ENCODE measurements at regions not wholly inside any gene's neighbourhood (a gene's known extent, or its start where the extent isn't known, plus 50 kb on each side); places are given as distances from the start of the nearest gene placed in this dataset.

GRCh38 chr1:55786396-55786795 is 571.2 kb upstream of the USP24 start:
- no peak for FAIRE-seq
- ChIA-PET CTCF (ENCODE audit: partially characterized antibody) (no interaction called here), POLR2A (ENCODE audit: partially characterized antibody) (no interaction called here)
- no peaks in the 10 kb centered on the region for H3K79me1 ChIP-seq (ENCODE audit: low read depth, low read length)
- no peak overlapping the region for H4K91ac ChIP-seq (replicated peaks; ENCODE audit: insufficient read length, low read length)
- no peak overlapping the region for H3K56ac ChIP-seq (replicated peaks; ENCODE audit: insufficient read length, low read depth, low read length)
- no peak overlapping the region for H2AFZ ChIP-seq (ENCODE audit: low read length)
- H3K9me3 ChIP-seq (ENCODE audit: insufficient read depth in 2 of 2, low read depth in 1 of 2, low read length in 1 of 2), result no peaks in the 10 kb centered on the region; a peak in 1 of 4 replicates
- H3K9ac ChIP-seq (replicated peaks in 1 of 4; ENCODE audit: extremely low read depth in 1 of 4, low read depth in 3 of 4, low read length in 3 of 4), result no peak overlapping the region
- no peak overlapping the region for H3K4me3 ChIP-seq (ENCODE audit: extremely low read depth in 1 of 4, insufficient read depth in 2 of 4, low read depth in 3 of 4, low read length in 4 of 4)
- H2AK5ac ChIP-seq (ENCODE audit: low read depth, low read length), result no peak overlapping the region
- no peak overlapping the region for H2BK5ac ChIP-seq (ENCODE audit: low read depth, low read length)
- no peaks in the 10 kb centered on the region for H3K4me1 ChIP-seq (replicated peaks in 1 of 4; ENCODE audit: control insufficient read depth in 3 of 4, insufficient read depth in 4 of 4, low read length in 3 of 4)
- 76% methylated on average over 4 of the region's 4 CpGs; no CpG with 5 or more reads in 1 of the 2 experiments for WGBS, 2 experiments (ENCODE audit: extremely low coverage in 1 of 2, insufficient coverage in 1 of 2, insufficient read length in 1 of 2, insufficient replicate concordance in 2 of 2, low coverage in 1 of 2, low lambda C conversion rate in 2 of 2, missing lambda C conversion rate in 1 of 2)
- no peaks in the 10 kb centered on the region for H3K36me3 ChIP-seq (ENCODE audit: control insufficient read depth in 2 of 4, insufficient read depth in 4 of 4, low read length in 3 of 4)
- no peak overlapping the region for H2BK20ac ChIP-seq (ENCODE audit: low read length)
- H3K23me2 ChIP-seq (ENCODE audit: low read depth, low read length), result no peaks in the 10 kb centered on the region
- no peak overlapping the region for H4K8ac ChIP-seq (ENCODE audit: extremely low read depth, insufficient read depth, low read length)
- no peaks in the 10 kb centered on the region for H3K79me2 ChIP-seq (ENCODE audit: control insufficient read depth in 1 of 2, insufficient read depth in 2 of 2, low read length in 2 of 2)
- no peak overlapping the region for H4K5ac ChIP-seq (ENCODE audit: insufficient read length, low read depth, low read length)
- no peak overlapping the region for H3K14ac ChIP-seq (ENCODE audit: insufficient read length)
- H2BK12ac ChIP-seq (ENCODE audit: low read depth, low read length), result no peak overlapping the region
- H3K27me3 ChIP-seq (replicated peaks in 1 of 4; ENCODE audit: control insufficient read depth in 3 of 4, extremely low read depth in 1 of 4, insufficient read depth in 3 of 4, low read length in 3 of 4), result no peaks in the 10 kb centered on the region
- no peak overlapping the region for H3K27ac ChIP-seq (ENCODE audit: low read depth, low read length)
- H2BK120ac ChIP-seq (replicated peaks; ENCODE audit: low read depth, low read length), result no peak overlapping the region
- H3K18ac ChIP-seq (ENCODE audit: extremely low read depth, low read length), result no peak overlapping the region
- H3K23ac ChIP-seq (ENCODE audit: insufficient read length), result no peak overlapping the region
- H4K20me1 ChIP-seq (replicated peaks in 1 of 2; ENCODE audit: control insufficient read depth in 1 of 2, insufficient read depth in 2 of 2, low read length in 2 of 2), result no peaks in the 10 kb centered on the region
- no peak for DNase-seq (ENCODE audit: low read depth in 1 of 2, low spot score in 2 of 2)
- TF ChIP-seq, protein P1, sequence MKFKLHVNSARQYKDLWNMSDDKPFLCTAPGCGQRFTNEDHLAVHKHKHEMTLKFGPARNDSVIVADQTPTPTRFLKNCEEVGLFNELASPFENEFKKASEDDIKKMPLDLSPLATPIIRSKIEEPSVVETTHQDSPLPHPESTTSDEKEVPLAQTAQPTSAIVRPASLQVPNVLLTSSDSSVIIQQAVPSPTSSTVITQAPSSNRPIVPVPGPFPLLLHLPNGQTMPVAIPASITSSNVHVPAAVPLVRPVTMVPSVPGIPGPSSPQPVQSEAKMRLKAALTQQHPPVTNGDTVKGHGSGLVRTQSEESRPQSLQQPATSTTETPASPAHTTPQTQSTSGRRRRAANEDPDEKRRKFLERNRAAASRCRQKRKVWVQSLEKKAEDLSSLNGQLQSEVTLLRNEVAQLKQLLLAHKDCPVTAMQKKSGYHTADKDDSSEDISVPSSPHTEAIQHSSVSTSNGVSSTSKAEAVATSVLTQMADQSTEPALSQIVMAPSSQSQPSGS (IDR thresholded peaks at IDR 0.05; ENCODE audit: low read length), result no peak
- TF ChIP-seq SIN3A (conservative IDR thresholded peaks at IDR 0.05 in 1 of 2, IDR thresholded peaks at IDR 0.05 in 1 of 2; ENCODE audit: low read depth in 1 of 2, low read length in 2 of 2) (no peak), YY1 (IDR thresholded peaks at IDR 0.05; ENCODE audit: low read depth, low read length) (no peak), TEAD4 (IDR thresholded peaks at IDR 0.05; ENCODE audit: low read depth, low read length) (no peak), ZNF274 (IDR thresholded peaks at IDR 0.05; ENCODE audit: borderline replicate concordance, extremely low read depth, low read length) (no peak), RXRA (IDR thresholded peaks at IDR 0.05; ENCODE audit: insufficient read depth, low read depth, low read length) (no peak)
- TF ChIP-seq, protein P2, sequence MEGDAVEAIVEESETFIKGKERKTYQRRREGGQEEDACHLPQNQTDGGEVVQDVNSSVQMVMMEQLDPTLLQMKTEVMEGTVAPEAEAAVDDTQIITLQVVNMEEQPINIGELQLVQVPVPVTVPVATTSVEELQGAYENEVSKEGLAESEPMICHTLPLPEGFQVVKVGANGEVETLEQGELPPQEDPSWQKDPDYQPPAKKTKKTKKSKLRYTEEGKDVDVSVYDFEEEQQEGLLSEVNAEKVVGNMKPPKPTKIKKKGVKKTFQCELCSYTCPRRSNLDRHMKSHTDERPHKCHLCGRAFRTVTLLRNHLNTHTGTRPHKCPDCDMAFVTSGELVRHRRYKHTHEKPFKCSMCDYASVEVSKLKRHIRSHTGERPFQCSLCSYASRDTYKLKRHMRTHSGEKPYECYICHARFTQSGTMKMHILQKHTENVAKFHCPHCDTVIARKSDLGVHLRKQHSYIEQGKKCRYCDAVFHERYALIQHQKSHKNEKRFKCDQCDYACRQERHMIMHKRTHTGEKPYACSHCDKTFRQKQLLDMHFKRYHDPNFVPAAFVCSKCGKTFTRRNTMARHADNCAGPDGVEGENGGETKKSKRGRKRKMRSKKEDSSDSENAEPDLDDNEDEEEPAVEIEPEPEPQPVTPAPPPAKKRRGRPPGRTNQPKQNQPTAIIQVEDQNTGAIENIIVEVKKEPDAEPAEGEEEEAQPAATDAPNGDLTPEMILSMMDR (IDR thresholded peaks at IDR 0.05; ENCODE audit: control extremely low read depth in 1 of 3, insufficient read depth in 1 of 3, low read depth in 1 of 3, low read length in 3 of 3), result no peak
- H3K4me2 ChIP-seq (ENCODE audit: insufficient read depth in 1 of 2, low read depth in 2 of 2, low read length in 2 of 2), result no peak overlapping the region
- no peak overlapping the region for H3K4ac ChIP-seq (replicated peaks; ENCODE audit: insufficient read length, low read depth, low read length)
- H2BK15ac ChIP-seq (ENCODE audit: low read length), result no peak overlapping the region
